Nephron (organoid): ENCODE measurements at regions not wholly inside any gene's neighbourhood (a gene's known extent, or its start where the extent isn't known, plus 50 kb on each side); places are given as distances from the start of the nearest gene placed in this dataset.
A peak's percentile ranks its signal among the peaks of the same experiment; 100 is the strongest.

ENCODE experiments used
- H3K27ac Mint-ChIP-seq, 3 experiments: 2 replicates each; pipeline ENCODE4 v1.8.0; 2020; ENCODE audit warnings: mixed read lengths in 3 of 3, mild to moderate bottlenecking in 2 of 3, moderate library complexity in 1 of 3
- H3K27me3 Mint-ChIP-seq: 2 replicates; pipeline ENCODE4 v1.8.0; 2021; ENCODE audit warnings: low read depth, mild to moderate bottlenecking, moderate library complexity, mixed read lengths
- H3K36me3 Mint-ChIP-seq: 2 replicates; pipeline ENCODE4 v1.8.0; 2020; ENCODE audit warnings: low read depth, mixed read lengths
- H3K4me1 Mint-ChIP-seq: 2 replicates; pipeline ENCODE4 v1.8.0; 2020; ENCODE audit warnings: mixed read lengths
- H3K4me3 Mint-ChIP-seq, 3 experiments: 2 replicates each; pipeline ENCODE4 v1.8.0; 2020; ENCODE audit warnings: mild to moderate bottlenecking in 3 of 3, mixed read lengths in 3 of 3, moderate library complexity in 2 of 3
- H3K9me3 Mint-ChIP-seq: 2 replicates; pipeline ENCODE4 v1.8.0; 2020; ENCODE audit warnings: mixed read lengths
- TF ChIP-seq, protein P1 (sequence below), 3 experiments: fragments of 200-600 bp; sonication (generic); IDR thresholded peaks; one replicate each; pipeline ENCODE4 v1.5.0; 2021; ENCODE audit warnings: antibody characterized with exemption in 3 of 3; ENCODE audit not compliant: unreplicated experiment in 3 of 3

DNA sequence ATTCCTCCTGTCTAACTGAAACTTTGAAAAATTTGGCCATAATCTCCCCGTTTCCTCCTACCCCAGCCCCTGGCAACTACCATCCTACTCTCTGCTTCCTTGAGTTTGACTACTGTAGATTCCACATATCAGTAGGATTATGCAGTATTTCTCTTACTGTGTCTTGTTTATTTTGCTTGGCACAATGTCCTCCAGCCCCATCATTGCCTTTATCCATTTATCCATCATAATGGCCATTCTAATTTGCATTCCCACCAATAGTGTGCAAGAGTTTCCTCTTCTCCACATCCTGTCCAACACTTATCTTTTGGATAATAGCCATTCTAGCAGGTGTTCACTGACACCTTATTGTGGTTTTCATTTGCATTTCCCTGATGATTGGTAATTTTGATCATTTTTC is 202.3 kb downstream of the THBS2 start:
- H3K4me1 Mint-ChIP-seq = no peaks in the 10 kb centered on the region
- H3K4me3 Mint-ChIP-seq = no peak overlapping the region
- TF ChIP-seq, protein P1, sequence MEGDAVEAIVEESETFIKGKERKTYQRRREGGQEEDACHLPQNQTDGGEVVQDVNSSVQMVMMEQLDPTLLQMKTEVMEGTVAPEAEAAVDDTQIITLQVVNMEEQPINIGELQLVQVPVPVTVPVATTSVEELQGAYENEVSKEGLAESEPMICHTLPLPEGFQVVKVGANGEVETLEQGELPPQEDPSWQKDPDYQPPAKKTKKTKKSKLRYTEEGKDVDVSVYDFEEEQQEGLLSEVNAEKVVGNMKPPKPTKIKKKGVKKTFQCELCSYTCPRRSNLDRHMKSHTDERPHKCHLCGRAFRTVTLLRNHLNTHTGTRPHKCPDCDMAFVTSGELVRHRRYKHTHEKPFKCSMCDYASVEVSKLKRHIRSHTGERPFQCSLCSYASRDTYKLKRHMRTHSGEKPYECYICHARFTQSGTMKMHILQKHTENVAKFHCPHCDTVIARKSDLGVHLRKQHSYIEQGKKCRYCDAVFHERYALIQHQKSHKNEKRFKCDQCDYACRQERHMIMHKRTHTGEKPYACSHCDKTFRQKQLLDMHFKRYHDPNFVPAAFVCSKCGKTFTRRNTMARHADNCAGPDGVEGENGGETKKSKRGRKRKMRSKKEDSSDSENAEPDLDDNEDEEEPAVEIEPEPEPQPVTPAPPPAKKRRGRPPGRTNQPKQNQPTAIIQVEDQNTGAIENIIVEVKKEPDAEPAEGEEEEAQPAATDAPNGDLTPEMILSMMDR (IDR thresholded peaks at IDR 0.05; ENCODE audit: unreplicated experiment in 3 of 3) = no peak
- H3K36me3 Mint-ChIP-seq = no peaks in the 10 kb centered on the region
- no peak overlapping the region for H3K27ac Mint-ChIP-seq
- no peaks in the 10 kb centered on the region for H3K27me3 Mint-ChIP-seq
- H3K9me3 Mint-ChIP-seq = peaks cover 15% of the 10 kb centered on the region

DNA sequence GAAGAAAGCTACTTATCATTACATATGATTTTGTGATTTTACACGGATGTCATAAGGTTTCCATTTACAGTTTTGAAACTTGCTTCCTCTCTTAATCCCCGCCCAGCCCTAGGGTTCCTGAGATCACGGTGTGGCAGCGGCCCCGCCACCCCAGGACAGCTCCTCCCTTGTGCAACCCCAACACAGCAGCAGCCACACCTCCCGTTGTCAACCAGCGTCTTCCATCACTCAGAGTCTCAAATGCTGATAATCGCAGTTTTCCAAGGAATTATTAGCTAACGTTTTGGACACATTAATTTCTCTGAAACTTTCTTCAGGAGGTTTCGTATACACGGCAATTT is 204.8 kb downstream of the THBS2 start:
- Mint-ChIP-seq H3K9me3 (no peaks in the 10 kb centered on the region), H3K27ac (no peak overlapping the region), H3K36me3 (no peaks in the 10 kb centered on the region), H3K4me3 (no peak overlapping the region), H3K27me3 (no peaks in the 10 kb centered on the region), H3K4me1 (peaks cover 11% of the 10 kb centered on the region)
- TF ChIP-seq, protein P1 (IDR thresholded peaks at IDR 0.05; ENCODE audit: unreplicated experiment in 3 of 3) = no peak

DNA sequence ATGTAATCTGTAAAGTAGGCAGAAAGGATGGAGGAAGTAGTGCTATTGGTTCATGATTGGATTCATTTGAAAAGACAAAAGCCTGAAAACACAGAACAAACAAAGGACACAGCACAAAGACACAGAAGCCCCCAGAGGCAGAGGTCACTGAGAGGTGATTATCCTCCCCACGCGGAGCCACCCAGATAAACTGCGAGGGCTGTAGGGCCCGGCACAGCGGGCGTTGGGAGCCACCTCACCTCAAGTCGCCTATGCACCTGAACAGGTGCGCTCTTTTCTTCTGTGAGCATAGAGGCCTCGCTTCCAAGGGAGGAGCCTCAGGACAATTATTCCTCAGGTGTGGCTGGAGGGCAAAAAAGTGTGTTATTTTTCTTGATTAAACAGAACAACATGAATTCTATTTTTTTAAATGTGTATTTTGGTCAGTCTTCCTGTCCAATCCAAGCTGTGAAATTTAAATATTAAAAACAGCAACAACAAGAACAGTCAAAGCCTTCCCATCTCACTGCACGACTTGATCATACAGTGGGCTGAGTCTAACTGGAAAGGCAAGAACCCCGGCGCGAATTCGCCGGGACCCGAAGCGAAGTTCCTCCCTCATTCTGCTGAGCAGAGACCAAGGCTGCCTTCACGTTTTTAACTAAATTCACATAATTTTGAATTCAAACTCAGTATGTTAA is 205.3 kb downstream of the THBS2 start:
- H3K36me3 Mint-ChIP-seq = no peaks in the 10 kb centered on the region
- TF ChIP-seq, protein P1 (IDR thresholded peaks at IDR 0.05; ENCODE audit: unreplicated experiment in 3 of 3) = no peak
- no peaks in the 10 kb centered on the region for H3K27me3 Mint-ChIP-seq
- H3K4me3 Mint-ChIP-seq = no peak overlapping the region
- H3K27ac Mint-ChIP-seq = no peak overlapping the region
- H3K9me3 Mint-ChIP-seq = no peaks in the 10 kb centered on the region
- H3K4me1 Mint-ChIP-seq = peaks cover 11% of the 10 kb centered on the region

DNA sequence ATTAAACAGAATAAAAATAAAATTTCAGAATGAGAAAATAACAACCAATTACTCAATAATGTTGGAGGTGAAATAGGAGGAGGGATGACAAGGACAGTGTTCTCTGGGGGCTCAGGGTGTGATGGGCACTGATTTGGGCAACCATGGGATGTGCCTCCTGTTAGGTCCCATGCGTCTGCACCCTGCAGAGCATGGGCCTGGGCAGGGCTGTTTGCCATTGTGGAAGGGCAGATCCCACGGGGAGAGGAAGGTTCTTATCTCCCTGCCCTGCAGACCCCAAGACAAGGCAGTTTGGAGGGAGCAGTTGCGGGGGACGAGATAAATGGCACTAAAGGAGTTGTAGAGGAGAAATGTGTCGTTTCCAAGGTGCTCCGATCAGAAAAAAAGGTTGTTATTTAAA is 206.3 kb downstream of the THBS2 start:
- H3K9me3 Mint-ChIP-seq = no peaks in the 10 kb centered on the region
- peaks cover 13% of the 10 kb centered on the region for H3K4me1 Mint-ChIP-seq
- H3K4me3 Mint-ChIP-seq = no peak overlapping the region
- TF ChIP-seq, protein P1 (IDR thresholded peaks at IDR 0.05; ENCODE audit: unreplicated experiment in 3 of 3) = no peak
- H3K27ac Mint-ChIP-seq = peak overlapping the region in 1 of 3 experiments; percentile 51
- peaks cover 6% of the 10 kb centered on the region for H3K27me3 Mint-ChIP-seq
- no peaks in the 10 kb centered on the region for H3K36me3 Mint-ChIP-seq

DNA sequence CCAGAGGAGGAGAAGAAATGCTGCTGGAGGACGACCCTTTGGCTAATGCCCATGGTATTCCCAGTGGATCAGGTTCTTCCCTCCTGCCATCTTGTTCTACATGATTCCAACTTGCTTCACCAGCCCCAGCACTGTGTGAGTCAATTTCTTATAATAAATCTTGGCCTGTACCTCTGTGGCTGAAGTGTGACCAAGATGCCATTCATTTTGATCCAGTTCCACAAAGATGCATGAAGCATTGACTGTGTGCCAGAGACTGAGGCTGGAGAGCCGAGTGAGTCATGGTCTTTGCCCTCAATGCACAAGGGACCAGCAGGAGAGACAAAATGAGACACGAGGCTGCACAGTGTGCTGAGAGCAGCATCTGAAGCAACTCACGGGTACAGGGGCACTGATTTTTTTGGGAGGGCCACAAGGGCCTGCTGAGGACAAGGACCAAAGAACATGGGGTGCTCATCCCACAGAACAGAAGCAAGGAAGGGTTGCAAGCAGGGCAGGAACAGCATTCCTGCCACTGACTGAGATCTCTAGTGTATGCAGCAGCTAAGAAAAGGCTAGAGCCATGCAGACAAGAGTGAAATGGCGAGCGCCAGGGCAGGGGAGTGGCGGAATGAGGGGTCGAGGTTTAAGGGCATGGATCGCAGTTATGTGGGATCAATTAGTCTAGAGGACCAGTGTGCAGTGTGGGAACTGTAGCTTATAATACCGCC is 207.0 kb downstream of the THBS2 start:
- no peaks in the 10 kb centered on the region for H3K9me3 Mint-ChIP-seq
- peaks cover 8% of the 10 kb centered on the region for H3K27me3 Mint-ChIP-seq
- H3K4me1 Mint-ChIP-seq = peaks cover 17% of the 10 kb centered on the region
- H3K36me3 Mint-ChIP-seq = no peaks in the 10 kb centered on the region
- TF ChIP-seq, protein P1 (IDR thresholded peaks at IDR 0.05; ENCODE audit: unreplicated experiment in 3 of 3) = no peak
- H3K4me3 Mint-ChIP-seq = no peak overlapping the region
- no peak overlapping the region for H3K27ac Mint-ChIP-seq

DNA sequence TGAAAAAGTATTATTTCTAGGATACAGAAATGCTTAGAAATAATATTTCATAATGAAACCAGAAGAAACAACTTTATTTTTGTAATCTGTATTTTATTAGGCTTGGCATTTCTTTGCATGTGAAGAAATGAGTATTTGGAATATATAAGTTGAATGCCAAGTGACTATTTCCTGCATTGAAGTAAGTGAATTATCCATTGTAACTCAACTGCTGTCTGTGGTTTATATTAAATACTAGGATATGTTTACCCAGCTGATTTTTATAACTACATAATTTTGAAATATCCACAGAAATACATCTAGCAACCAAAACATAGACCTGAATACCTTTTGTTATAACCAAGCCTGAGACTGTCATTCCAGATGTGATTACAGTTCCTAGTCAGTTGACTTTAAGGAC is 207.6 kb downstream of the THBS2 start:
- TF ChIP-seq, protein P1 (IDR thresholded peaks at IDR 0.05; ENCODE audit: unreplicated experiment in 3 of 3) = no peak
- Mint-ChIP-seq H3K9me3 (no peaks in the 10 kb centered on the region), H3K27me3 (peaks cover 8% of the 10 kb centered on the region)

More for the DNA sequence above, 207.6 kb downstream of the THBS2 start:
- Mint-ChIP-seq H3K4me3 (no peak overlapping the region), H3K27ac (peak overlapping the region in 1 of 3 experiments; percentile 37), H3K36me3 (no peaks in the 10 kb centered on the region), H3K4me1 (peaks cover 17% of the 10 kb centered on the region)
